GM21367 (cell line): ENCODE measurements at regions not wholly inside any gene's neighbourhood (a gene's known extent, or its start where the extent isn't known, plus 50 kb on each side); places are given as distances from the start of the nearest gene placed in this dataset.
"Not testable (repeated sequence)": the region's sequence is repeated elsewhere in the genome, so short reads cannot be mapped to it uniquely, and the experiment has no call there.

Experiments used
- ATAC-seq: cut with Tn5 transposase; IDR thresholded peaks from one replicate; pipeline ENCODE4 v1.9.1; 2021; ENCODE audit not compliant: unreplicated experiment

- ATAC-seq = no peak
Observed at GRCh38 chr13:59061621-59062020, 1102.1 kb downstream of the DIAPH3 start.

GRCh38 chr13:59064042-59064441 lies 1099.7 kb downstream of the DIAPH3 start:
- no peak for ATAC-seq

DNA sequence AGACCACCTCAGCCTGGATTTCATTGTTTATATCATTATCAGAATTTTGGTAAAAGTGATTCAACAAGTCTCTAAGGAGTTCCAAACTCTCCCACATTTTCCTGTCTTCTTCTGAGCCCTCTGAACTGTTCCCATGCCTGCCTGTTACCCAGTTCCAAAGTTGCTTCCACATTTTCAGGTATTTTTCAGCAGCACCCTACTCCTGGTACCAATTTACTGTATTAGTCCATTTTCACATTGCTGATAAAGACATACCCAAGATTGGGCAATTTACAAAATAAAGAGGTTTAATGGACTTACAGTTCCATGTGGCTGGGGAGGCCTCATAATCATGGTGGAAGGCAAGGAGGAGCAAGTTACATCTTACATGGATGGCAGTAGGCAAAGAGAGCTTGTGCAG lies 1087.3 kb downstream of the DIAPH3 start:
- ATAC-seq = not testable (repeated sequence)

DNA sequence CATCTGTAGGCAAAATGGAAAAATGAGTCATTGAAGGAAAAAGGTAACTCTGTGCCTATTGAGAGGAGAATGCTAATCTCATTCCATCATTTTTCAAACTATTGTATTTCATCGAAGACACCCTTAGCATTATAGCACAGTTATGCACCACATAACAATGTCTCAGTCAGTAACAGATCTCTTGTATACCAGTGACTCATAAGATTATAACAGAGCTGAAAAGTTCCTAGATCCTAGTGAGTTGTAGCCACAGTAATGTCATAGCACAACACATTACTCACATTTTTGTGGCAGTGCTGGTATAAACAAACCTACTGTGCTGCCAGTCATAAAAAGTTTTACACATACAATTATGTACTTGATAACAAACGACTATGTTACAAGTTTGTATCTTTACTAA lies 1077.6 kb downstream of the DIAPH3 start:
- no peak for ATAC-seq

GRCh38 chr13:59088716-59089115 lies 1075.0 kb downstream of the DIAPH3 start:
- no peak for ATAC-seq

DNA sequence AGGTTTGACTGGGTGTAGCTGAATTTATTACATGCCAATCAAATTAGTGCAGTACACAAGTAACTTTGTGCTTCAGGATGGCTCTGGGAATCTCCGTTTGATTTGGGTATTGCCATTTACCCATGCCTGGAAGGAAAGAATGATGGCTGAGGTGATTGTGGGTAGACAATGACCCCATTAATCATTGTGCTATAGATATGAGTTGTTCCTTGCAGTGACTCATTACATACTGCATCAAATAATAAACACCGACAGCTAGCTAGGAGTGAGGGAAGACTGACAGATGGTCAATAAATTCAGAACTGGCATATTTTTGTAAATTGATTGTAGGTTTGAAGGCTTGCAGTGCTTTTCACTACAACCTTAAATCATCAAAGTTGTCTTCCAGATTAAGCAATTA lies 1069.5 kb downstream of the DIAPH3 start:
- ATAC-seq = no peak

- no peak for ATAC-seq
Observed at GRCh38 chr13:59099182-59099974, 1064.3 kb downstream of the DIAPH3 start.

GRCh38 chr13:59103004-59103768 lies 1060.5 kb downstream of the DIAPH3 start:
- no peak for ATAC-seq

- ATAC-seq = no peak
Observed at GRCh38 chr13:59111751-59112171, 1052.0 kb downstream of the DIAPH3 start.

DNA sequence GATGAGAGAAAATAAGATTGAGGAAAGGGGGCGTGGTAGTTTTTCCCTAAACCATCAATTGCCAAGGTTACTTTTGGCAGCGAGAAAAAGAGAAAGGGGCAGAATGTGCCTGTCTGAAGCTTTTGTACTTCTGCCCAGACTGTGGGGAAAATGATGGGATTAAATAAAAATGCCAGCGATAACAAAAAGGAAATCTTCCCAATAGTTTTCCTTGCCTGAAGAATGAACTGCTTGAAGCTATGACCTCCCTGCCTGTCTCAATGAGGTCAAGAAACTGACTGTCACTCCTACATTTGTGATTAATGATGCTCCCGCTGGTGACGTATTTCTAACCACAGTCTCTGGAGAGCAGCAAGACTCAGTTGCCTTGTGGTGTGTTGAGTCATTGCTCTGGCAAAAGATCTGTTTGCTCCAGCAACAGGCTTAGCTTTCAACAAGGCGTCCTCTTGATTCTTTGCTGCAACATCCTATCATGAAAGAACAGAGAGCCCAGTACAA lies 1051.5 kb downstream of the DIAPH3 start:
- no peak for ATAC-seq

DNA sequence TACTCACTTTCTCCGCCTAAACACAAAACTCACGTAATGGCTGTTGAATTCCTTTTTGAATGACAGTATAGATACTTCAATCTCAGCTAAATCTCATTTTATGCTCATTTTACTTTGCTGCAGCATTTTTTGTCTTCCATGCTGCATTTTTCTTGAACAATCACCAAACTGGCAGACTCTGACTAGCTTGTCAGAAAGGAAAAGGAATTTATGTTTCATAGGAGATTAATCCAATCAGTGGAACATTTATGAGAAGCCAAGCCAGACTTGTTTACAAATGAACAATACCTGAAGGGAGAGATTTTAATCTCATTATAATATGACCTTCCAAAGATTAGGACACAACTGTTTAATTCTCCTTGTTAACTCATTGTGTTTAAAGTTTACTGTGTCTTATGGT lies 1044.3 kb downstream of the DIAPH3 start:
- ATAC-seq = no peak

GRCh38 chr13:59120297-59120843 lies 1043.4 kb downstream of the DIAPH3 start:
- ATAC-seq = no peak

DNA sequence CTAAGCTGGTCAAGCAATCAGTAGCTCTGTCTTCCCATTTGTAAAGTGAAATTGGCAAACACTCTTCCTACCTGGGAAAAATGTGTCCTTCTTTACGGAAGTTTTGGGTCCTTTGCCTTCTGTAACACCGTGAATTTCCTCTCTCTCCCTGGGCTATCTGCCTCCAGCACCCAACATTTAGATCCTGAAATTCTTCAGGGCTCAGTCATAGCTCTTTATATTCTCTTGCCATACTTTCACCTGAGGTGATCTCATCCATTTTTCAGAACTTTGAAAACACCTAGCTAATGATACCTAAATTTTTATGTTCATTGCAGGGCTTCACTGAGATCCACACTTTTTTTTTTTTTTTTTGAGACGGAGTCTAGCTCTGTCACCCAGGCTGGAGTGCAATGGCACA lies 1042.2 kb downstream of the DIAPH3 start:
- no peak for ATAC-seq

DNA sequence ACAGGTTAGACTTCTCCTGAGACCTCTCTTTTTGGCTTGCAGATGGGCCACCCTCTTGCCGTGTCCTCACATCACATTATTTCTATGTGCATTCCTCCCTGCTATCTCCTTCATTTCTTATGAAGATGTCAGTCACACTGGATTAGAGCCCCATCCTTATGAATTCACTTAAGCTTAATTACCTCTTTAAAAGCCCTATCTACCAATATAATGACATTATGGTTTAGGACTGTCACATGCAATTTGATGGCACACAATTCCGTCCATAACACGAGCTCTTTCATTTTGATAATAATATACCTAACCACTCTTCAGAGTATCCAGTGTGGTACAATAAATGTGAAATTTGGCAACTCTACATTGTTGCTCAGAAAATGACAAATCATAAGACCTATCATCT lies 1037.3 kb downstream of the DIAPH3 start:
- no peak for ATAC-seq

DNA sequence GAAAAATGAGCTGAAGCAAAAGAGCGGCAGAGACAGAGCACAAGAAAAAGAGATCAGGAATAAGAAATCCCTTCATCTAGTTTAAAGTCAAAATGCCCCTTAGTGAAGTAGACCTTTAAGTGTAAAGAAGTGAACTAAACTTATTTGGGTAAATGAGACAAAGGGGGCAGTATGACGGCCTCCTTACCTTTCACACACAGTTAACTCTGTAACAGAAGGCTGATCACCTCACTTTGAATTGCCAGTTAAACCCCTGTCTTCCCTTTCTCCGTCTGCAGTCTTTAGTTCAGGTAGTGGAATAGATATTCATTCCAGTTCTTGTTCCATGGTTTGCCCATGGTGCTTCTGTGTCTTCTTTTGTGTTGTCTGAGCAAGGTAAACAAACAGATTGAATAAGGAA lies 1029.8 kb downstream of the DIAPH3 start:
- ATAC-seq = no peak

DNA sequence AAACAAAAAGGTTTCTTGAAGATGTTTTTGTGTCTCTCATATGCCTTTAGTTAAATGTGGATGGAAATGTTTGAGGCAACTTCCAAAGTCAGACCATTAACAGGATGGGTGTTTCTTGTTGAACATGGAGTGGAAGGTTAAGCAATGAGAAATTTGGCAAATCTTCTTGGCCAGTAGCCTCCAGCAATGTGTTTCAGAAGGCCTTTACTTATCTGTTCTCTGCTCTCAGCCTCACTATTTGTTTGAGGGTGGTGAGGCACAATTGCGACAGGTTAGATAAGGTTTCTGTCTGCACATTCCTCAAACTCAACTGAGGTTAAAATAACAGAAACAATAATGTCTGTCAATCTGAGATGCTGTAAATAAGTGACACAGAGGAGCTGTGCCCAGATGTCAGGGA lies 1019.0 kb downstream of the DIAPH3 start:
- ATAC-seq = no peak

DNA sequence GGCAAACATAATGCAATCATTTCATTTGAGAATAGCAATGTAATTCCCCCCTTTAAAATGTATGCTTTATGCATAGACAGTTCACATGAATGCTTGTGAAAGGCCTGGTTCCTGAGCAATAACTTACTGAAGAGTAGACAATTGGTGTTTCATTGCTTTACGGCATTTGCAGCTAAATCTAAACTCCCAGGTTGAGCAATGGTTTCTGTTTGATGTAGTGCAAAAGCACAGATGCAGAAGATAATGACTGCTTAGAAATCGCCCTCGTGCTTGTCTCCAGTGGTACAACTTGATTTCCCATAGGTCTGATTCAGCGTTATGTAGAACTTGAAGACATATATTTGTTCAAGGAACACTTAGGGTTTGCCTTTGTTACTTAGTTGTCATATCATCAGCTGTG lies 1018.3 kb downstream of the DIAPH3 start:
- no peak for ATAC-seq

- no peak for ATAC-seq
Observed at GRCh38 chr13:59157181-59157580, 1006.5 kb downstream of the DIAPH3 start.

GRCh38 chr13:59166174-59166573 lies 997.6 kb downstream of the DIAPH3 start:
- ATAC-seq = no peak

DNA sequence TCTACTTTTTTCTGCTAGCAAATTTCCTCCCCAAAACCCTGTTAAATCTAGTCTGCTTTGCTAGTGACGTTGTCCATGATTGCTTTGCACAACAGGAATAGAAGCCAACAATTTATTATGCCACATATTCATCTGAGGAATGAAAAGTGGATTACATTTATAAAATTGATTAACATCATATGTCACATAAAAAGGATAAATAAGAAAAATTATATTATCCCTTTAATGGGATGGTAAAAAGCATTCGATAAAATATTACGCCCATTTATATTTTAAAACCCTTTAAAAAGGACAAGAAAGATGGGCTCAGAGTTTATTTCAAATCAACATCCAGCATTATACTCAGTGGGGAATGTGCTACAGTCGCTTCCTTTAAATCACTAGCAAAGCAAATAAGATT lies 991.7 kb downstream of the DIAPH3 start:
- no peak for ATAC-seq

- ATAC-seq = no peak
Observed at GRCh38 chr13:59176775-59177174, 987.0 kb downstream of the DIAPH3 start.

- ATAC-seq = no peak
Observed at GRCh38 chr13:59178344-59178743, 985.4 kb downstream of the DIAPH3 start.
